SU-DHL-6 (cell line): ENCODE measurements at regions not wholly inside any gene's neighbourhood (a gene's known extent, or its start where the extent isn't known, plus 50 kb on each side); places are given as distances from the start of the nearest gene placed in this dataset.

Experiments
- EZH2phosphoT487 ChIP-seq: fragments of 200-600 bp; sonication (generic), shearing (Covaris generic); conservative IDR thresholded peaks from 2 replicates; pipeline ENCODE4 v1.6.1; 2018; ENCODE audit warnings: mild to moderate bottlenecking, antibody characterized with exemption, low read length, moderate library complexity, mixed read lengths
- TF ChIP-seq, protein P1 (sequence below): fragments of 200-600 bp; sonication (generic); IDR thresholded peaks from one replicate; pipeline ENCODE4 v1.5.1; 2017; ENCODE audit warnings: antibody characterized with exemption, mild to moderate bottlenecking, low read length, moderate library complexity; ENCODE audit not compliant: insufficient read depth, poor library complexity, severe bottlenecking

GRCh38 chr22:27581688-27582087, 219.9 kb downstream of the MN1 start:
- TF ChIP-seq, protein P1, sequence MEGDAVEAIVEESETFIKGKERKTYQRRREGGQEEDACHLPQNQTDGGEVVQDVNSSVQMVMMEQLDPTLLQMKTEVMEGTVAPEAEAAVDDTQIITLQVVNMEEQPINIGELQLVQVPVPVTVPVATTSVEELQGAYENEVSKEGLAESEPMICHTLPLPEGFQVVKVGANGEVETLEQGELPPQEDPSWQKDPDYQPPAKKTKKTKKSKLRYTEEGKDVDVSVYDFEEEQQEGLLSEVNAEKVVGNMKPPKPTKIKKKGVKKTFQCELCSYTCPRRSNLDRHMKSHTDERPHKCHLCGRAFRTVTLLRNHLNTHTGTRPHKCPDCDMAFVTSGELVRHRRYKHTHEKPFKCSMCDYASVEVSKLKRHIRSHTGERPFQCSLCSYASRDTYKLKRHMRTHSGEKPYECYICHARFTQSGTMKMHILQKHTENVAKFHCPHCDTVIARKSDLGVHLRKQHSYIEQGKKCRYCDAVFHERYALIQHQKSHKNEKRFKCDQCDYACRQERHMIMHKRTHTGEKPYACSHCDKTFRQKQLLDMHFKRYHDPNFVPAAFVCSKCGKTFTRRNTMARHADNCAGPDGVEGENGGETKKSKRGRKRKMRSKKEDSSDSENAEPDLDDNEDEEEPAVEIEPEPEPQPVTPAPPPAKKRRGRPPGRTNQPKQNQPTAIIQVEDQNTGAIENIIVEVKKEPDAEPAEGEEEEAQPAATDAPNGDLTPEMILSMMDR, result no peak
- TF ChIP-seq EZH2phosphoT487, result no peak
